ENCODE measurements at regions not wholly inside any gene's neighbourhood (a gene's known extent, or its start where the extent isn't known, plus 50 kb on each side); places are given as distances from the start of the nearest gene placed in this dataset.

GRCh38 chr21:18622383-18622782 is 218.8 kb upstream of the TMPRSS15 start:
- no peaks in the 10 kb centered on the region for H3K9me3 ChIP-seq (replicated peaks; ENCODE audit: control insufficient read depth, insufficient read depth, low read depth, low read length)
- no peaks in the 10 kb centered on the region for H3K4me1 ChIP-seq (replicated peaks in 1 of 2; ENCODE audit: control insufficient read depth in 2 of 2, insufficient read depth in 2 of 2, low read length in 2 of 2)
- H3K4me3 ChIP-seq = no peak overlapping the region
- no peak overlapping the region for H3K4me2 ChIP-seq (ENCODE audit: insufficient read depth, low read length)
- ATAC-seq = no peak
- H3K79me2 ChIP-seq (ENCODE audit: control insufficient read depth, insufficient read depth, low read length) = no peaks in the 10 kb centered on the region; the same call in 2 of the 3 replicates
- FAIRE-seq = no peak
- no peaks in the 10 kb centered on the region for H3K27me3 ChIP-seq (ENCODE audit: control insufficient read depth in 2 of 2, insufficient read depth in 2 of 2, low read length in 2 of 2)
- H3K9ac ChIP-seq (ENCODE audit: insufficient read depth in 1 of 2, low read depth in 2 of 2, low read length in 2 of 2) = no peak overlapping the region
- H4K20me1 ChIP-seq (replicated peaks; ENCODE audit: control insufficient read depth, insufficient read depth, low read length) = no peaks in the 10 kb centered on the region
- ChIA-PET POLR2A (no interaction called here), CTCF (ENCODE audit: low intra/inter-chr PET ratio) (no interaction called here)
- no peak overlapping the region for H3K27ac ChIP-seq (ENCODE audit: extremely low read depth, low read depth, low read length)
- DNase-seq (ENCODE audit: extremely low read depth in 1 of 4, low spot score in 3 of 4) = no peak
- no peak overlapping the region for H2AFZ ChIP-seq (ENCODE audit: low read depth, low read length)
- intact Hi-C loops (cut with micrococcal nuclease) = no loop called here
- H3K36me3 ChIP-seq (ENCODE audit: control insufficient read depth, insufficient read depth, low read length) = no peaks in the 10 kb centered on the region
- in situ Hi-C loops (cut with MboI) = no loop called here
- H3K9me1 ChIP-seq (ENCODE audit: control insufficient read depth, insufficient read depth, low read length) = no peaks in the 10 kb centered on the region
- no TSS peak for BruUV-seq (replicated peaks)
- TF ChIP-seq GABPA (tag; conservative IDR thresholded peaks at IDR 0.05; ENCODE audit: low read depth) (no peak), POLR3A (IDR thresholded peaks at IDR 0.05; ENCODE audit: borderline replicate concordance, extremely low read depth, insufficient read depth, insufficient read length) (no peak), HNRNPH1 (optimal IDR thresholded peaks at IDR 0.05; ENCODE audit: low read depth, low read length) (no peak), DPF2 (IDR thresholded peaks at IDR 0.05) (no peak), CUX1 (CRISPR knock-in tag; IDR thresholded peaks at IDR 0.05) (no peak), ZFPM2 (CRISPR knock-in tag; IDR thresholded peaks at IDR 0.05) (no peak), FOXA3 (CRISPR knock-in tag; conservative IDR thresholded peaks at IDR 0.05 in 1 of 2, IDR thresholded peaks at IDR 0.05 in 1 of 2) (no peak), PYGO2 (tag; IDR thresholded peaks at IDR 0.05) (no peak)
- TF ChIP-seq, protein P1, sequence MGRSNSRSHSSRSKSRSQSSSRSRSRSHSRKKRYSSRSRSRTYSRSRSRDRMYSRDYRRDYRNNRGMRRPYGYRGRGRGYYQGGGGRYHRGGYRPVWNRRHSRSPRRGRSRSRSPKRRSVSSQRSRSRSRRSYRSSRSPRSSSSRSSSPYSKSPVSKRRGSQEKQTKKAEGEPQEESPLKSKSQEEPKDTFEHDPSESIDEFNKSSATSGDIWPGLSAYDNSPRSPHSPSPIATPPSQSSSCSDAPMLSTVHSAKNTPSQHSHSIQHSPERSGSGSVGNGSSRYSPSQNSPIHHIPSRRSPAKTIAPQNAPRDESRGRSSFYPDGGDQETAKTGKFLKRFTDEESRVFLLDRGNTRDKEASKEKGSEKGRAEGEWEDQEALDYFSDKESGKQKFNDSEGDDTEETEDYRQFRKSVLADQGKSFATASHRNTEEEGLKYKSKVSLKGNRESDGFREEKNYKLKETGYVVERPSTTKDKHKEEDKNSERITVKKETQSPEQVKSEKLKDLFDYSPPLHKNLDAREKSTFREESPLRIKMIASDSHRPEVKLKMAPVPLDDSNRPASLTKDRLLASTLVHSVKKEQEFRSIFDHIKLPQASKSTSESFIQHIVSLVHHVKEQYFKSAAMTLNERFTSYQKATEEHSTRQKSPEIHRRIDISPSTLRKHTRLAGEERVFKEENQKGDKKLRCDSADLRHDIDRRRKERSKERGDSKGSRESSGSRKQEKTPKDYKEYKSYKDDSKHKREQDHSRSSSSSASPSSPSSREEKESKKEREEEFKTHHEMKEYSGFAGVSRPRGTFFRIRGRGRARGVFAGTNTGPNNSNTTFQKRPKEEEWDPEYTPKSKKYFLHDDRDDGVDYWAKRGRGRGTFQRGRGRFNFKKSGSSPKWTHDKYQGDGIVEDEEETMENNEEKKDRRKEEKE (IDR thresholded peaks at IDR 0.05; ENCODE audit: borderline replicate concordance in 1 of 2, control insufficient read depth in 1 of 2, low read depth in 2 of 2, low read length in 1 of 2) = no peak

Data from K562 (cell line).